Parathyroid adenoma (tissue), 2 donors: ENCODE measurements at regions not wholly inside any gene's neighbourhood (a gene's known extent, or its start where the extent isn't known, plus 50 kb on each side); places are given as distances from the start of the nearest gene placed in this dataset.
A peak's percentile ranks its signal among the peaks of the same experiment; 100 is the strongest.

Experiments
- H2AFZ ChIP-seq: fragments of 300-600 bp; sonication (generic); one replicate; pipeline ENCODE4 v1.7.0; 2017; ENCODE audit warnings: antibody characterized with exemption, mild to moderate bottlenecking
- H3K27ac ChIP-seq: fragments of 300-600 bp; sonication (generic); one replicate; pipeline ENCODE4 v1.7.0; 2017
- H3K27me3 ChIP-seq: fragments of 300-600 bp; sonication (generic); one replicate; pipeline ENCODE4 v1.7.0; 2017; ENCODE audit warnings: low read length; ENCODE audit not compliant: control insufficient read depth, insufficient read depth
- H3K36me3 ChIP-seq: fragments of 300-600 bp; sonication (generic); one replicate; pipeline ENCODE4 v1.7.0; 2017; ENCODE audit warnings: low read length; ENCODE audit not compliant: control insufficient read depth, insufficient read depth
- H3K4me1 ChIP-seq: fragments of 300-600 bp; sonication (generic); one replicate; pipeline ENCODE4 v1.7.0; 2017; ENCODE audit warnings: control low read depth
- H3K4me2 ChIP-seq: fragments of 300-600 bp; sonication (generic); one replicate; pipeline ENCODE4 v1.7.0; 2017; ENCODE audit warnings: low read length
- H3K4me3 ChIP-seq: fragments of 300-600 bp; sonication (generic); one replicate; pipeline ENCODE4 v1.7.0; 2017; ENCODE audit warnings: low read depth, low read length
- H3K79me2 ChIP-seq: fragments of 300-600 bp; sonication (generic); one replicate; pipeline ENCODE4 v1.7.0; 2017; ENCODE audit warnings: control low read depth
- H3K9ac ChIP-seq: fragments of 300-600 bp; sonication (generic); one replicate; pipeline ENCODE4 v1.7.0; 2017; ENCODE audit warnings: mild to moderate bottlenecking
- H3K9me3 ChIP-seq: fragments of 300-600 bp; sonication (generic); one replicate; pipeline ENCODE4 v1.7.0; 2017; ENCODE audit warnings: low read length; ENCODE audit not compliant: control insufficient read depth
- TF ChIP-seq, protein P1 (sequence below): fragments of 300-600 bp; sonication (generic); IDR thresholded peaks from one replicate; pipeline ENCODE4 v1.7.0; 2017; ENCODE audit warnings: antibody characterized with exemption, mild to moderate bottlenecking
- donor health status: primary hyperparathyroidism.

- Histone ChIP-seq H3K27me3 (no peaks in the 10 kb centered on the region), H3K27ac (no peak overlapping the region)
- TF ChIP-seq, protein P1, sequence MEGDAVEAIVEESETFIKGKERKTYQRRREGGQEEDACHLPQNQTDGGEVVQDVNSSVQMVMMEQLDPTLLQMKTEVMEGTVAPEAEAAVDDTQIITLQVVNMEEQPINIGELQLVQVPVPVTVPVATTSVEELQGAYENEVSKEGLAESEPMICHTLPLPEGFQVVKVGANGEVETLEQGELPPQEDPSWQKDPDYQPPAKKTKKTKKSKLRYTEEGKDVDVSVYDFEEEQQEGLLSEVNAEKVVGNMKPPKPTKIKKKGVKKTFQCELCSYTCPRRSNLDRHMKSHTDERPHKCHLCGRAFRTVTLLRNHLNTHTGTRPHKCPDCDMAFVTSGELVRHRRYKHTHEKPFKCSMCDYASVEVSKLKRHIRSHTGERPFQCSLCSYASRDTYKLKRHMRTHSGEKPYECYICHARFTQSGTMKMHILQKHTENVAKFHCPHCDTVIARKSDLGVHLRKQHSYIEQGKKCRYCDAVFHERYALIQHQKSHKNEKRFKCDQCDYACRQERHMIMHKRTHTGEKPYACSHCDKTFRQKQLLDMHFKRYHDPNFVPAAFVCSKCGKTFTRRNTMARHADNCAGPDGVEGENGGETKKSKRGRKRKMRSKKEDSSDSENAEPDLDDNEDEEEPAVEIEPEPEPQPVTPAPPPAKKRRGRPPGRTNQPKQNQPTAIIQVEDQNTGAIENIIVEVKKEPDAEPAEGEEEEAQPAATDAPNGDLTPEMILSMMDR: no peak
These were observed 77.2 kb downstream of the C7orf25 start for GRCh38 chr7:42834676-42835075.

DNA sequence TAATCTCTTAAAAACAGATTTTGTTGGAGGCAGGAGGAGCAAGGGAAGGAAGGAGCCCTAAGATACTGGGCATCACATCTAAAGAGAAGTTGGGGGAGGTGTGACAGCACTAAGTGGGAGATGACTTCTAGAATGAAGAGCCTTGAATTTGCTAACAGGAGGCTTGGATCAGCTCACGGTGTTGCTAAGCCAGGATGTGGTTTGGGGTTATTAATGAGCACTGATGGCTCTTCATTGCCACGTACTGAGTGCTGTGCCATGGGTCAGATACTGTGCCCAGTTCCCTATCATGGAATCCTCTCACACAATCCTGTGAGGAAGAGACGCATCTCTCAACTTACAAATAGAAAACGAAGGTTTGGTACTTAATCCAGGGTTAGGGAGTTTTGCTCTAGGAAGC, 78.5 kb downstream of the C7orf25 start:
- peak overlapping the region; percentile 3 for H2AFZ ChIP-seq
- H3K9me3 ChIP-seq: no peaks in the 10 kb centered on the region
- H3K4me3 ChIP-seq: no peak overlapping the region
- H3K79me2 ChIP-seq: no peaks in the 10 kb centered on the region
- H3K4me1 ChIP-seq: peaks cover 14% of the 10 kb centered on the region
- TF ChIP-seq, protein P1: no peak
- no peak overlapping the region for H3K4me2 ChIP-seq
- no peaks in the 10 kb centered on the region for H3K36me3 ChIP-seq
- no peak overlapping the region for H3K27ac ChIP-seq
- no peak overlapping the region for H3K9ac ChIP-seq
- H3K27me3 ChIP-seq: no peaks in the 10 kb centered on the region

More at GRCh38 chr7:42834676-42835075, 77.2 kb downstream of the C7orf25 start:
- Histone ChIP-seq H2AFZ (no peak overlapping the region), H3K9ac (no peak overlapping the region), H3K9me3 (no peaks in the 10 kb centered on the region), H3K4me3 (no peak overlapping the region), H3K36me3 (no peaks in the 10 kb centered on the region), H3K4me1 (peaks cover 14% of the 10 kb centered on the region), H3K79me2 (no peaks in the 10 kb centered on the region), H3K4me2 (no peak overlapping the region)

GRCh38 chr7:42832667-42833066, 79.2 kb downstream of the C7orf25 start:
- Histone ChIP-seq H3K27me3 (no peaks in the 10 kb centered on the region), H3K27ac (peak overlapping the region; percentile 11), H3K4me1 (peaks cover 14% of the 10 kb centered on the region), H3K9ac (no peak overlapping the region), H3K4me3 (no peak overlapping the region), H3K36me3 (no peaks in the 10 kb centered on the region), H3K4me2 (no peak overlapping the region), H3K79me2 (no peaks in the 10 kb centered on the region), H3K9me3 (no peaks in the 10 kb centered on the region), H2AFZ (peak overlapping the region; percentile 31)
- TF ChIP-seq, protein P1: no peak

- Histone ChIP-seq H3K79me2 (no peaks in the 10 kb centered on the region), H3K9ac (no peak overlapping the region), H3K27ac (peak overlapping the region; percentile 11), H3K4me3 (no peak overlapping the region), H2AFZ (peak overlapping the region; percentile 35), H3K36me3 (no peaks in the 10 kb centered on the region), H3K27me3 (no peaks in the 10 kb centered on the region), H3K4me1 (peaks cover 14% of the 10 kb centered on the region), H3K9me3 (no peaks in the 10 kb centered on the region), H3K4me2 (peak overlapping the region; percentile 44)
- TF ChIP-seq, protein P1: peak; percentile 67
These were observed 80.0 kb downstream of the C7orf25 start for GRCh38 chr7:42831718-42832522.
